Epithelial cell of proximal tubule (primary cell): ENCODE measurements at regions not wholly inside any gene's neighbourhood (a gene's known extent, or its start where the extent isn't known, plus 50 kb on each side); places are given as distances from the start of the nearest gene placed in this dataset.

ENCODE experiments used
- DNase-seq: peaks from one replicate; pipeline ENCODE4 v3.0.0-alpha.2; 2011; ENCODE audit warnings: low read depth
- H3K4me3 ChIP-seq: 2 replicates; pipeline ENCODE4 v1.5.1; 2011; ENCODE audit warnings: low read depth, mild to moderate bottlenecking, low read length
- TF ChIP-seq, protein P1 (sequence below): conservative IDR thresholded peaks from 2 replicates; pipeline ENCODE4 v1.5.1; 2012; ENCODE audit warnings: low read depth, mild to moderate bottlenecking, low read length

DNA sequence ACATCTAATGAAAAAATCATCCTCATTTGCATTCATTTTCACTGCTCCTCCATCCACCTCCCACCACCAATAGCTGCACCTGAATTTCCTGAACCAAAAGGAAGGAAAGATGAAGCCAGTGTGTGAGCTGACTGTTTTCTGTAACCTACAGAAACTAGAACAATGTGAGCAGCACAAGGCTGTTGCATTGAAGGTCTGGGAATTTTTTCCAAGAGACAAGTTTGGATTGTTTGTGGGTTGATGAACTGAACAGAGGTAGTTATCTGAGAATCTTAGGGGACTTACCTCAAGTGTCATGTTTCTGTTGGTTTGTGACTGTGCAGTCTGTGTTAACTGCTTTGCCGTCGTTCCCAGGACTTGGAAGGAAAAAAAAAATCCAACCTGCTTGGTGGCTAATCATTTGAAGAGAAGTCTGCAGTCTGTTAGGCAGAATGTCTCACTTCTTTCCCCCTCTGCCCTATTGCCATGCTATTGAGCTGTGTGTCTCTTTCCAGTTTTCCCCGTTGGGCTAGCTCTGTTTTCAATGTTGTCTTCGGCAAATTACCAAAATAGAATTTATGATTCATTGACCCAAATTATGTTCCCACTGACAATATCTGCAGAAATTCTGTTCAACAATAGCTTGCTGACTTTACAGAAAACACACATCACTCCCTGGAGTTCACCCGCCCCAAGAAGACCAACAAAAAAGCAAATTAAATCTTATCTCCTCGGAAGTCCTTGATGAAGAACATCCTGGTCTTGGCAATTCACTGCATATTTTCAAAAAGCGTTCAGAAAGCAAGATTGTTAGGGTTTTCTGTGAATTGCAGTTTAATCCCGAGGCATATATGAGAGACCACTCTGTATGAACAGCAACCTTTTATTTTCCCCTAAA lies 76.0 kb downstream of the SC5D start:
- TF ChIP-seq, protein P1, sequence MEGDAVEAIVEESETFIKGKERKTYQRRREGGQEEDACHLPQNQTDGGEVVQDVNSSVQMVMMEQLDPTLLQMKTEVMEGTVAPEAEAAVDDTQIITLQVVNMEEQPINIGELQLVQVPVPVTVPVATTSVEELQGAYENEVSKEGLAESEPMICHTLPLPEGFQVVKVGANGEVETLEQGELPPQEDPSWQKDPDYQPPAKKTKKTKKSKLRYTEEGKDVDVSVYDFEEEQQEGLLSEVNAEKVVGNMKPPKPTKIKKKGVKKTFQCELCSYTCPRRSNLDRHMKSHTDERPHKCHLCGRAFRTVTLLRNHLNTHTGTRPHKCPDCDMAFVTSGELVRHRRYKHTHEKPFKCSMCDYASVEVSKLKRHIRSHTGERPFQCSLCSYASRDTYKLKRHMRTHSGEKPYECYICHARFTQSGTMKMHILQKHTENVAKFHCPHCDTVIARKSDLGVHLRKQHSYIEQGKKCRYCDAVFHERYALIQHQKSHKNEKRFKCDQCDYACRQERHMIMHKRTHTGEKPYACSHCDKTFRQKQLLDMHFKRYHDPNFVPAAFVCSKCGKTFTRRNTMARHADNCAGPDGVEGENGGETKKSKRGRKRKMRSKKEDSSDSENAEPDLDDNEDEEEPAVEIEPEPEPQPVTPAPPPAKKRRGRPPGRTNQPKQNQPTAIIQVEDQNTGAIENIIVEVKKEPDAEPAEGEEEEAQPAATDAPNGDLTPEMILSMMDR, result no peak
- H3K4me3 ChIP-seq, result no peak overlapping the region
- DNase-seq, result no peak

- no peak overlapping the region for H3K4me3 ChIP-seq
- DNase-seq, result no peak
- TF ChIP-seq, protein P1, result no peak
These were observed 76.8 kb downstream of the SC5D start for GRCh38 chr11:121369366-121369765.

DNA sequence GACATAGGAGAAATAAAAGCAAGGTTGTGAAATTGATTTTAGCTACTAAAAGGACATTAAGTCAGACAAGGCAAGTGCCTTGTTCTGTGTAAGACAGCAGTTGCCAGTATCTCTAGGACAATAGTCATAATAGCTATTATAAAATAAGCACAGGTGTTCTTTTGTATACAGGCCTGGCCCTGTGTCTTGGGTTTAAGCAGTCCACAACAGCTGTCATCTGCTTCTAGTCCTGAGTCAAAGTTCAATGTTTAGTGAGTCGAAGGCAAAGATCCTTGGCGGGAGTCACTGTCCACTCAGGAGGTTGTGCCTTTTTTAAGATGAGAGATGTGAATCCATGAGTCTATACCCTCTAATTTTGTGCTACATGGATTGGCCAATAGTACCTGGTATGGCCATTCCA lies 79.5 kb downstream of the SC5D start:
- TF ChIP-seq, protein P1, result no peak
- DNase-seq, result no peak

GRCh38 chr11:121372671-121373429 lies 79.3 kb upstream of the SORL1 start:
- no peak overlapping the region for H3K4me3 ChIP-seq
- DNase-seq, result no peak
- TF ChIP-seq, protein P1, result no peak

More for the DNA sequence above, 79.5 kb downstream of the SC5D start:
- no peak overlapping the region for H3K4me3 ChIP-seq

DNA sequence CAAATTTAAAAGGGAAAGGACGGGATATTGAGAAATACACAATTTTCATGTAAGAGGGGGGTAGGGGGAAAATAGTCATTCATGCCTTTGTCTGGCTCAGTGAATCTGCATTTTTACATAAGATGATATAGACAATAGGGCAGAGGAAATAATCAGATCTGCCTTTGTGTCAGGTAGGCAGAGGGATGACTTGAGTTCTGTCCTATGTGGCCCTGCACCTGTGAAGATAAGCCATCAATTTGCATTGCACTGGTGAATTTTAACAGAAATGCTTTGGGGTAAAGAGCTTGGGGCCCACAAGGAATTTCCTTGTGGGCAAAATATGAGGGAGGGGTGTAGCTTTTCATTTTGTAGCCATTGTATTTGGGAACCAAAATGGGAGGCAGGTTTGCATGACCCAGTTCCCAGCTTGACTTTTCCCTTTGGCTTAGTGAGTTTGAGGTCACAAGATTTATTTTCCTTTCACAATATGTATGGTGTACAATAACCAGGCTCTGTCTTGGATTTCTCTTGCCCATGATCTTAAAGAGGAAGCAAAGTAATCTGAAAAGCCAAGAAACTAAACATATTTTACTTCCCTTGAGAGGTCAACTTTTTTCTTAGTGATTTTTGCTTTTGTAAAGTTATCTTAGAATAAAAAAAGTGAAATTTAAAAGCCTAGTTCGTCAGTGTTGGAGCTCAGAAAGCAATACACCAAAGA lies 77.7 kb upstream of the SORL1 start:
- TF ChIP-seq, protein P1, result no peak
- no peak overlapping the region for H3K4me3 ChIP-seq
- DNase-seq, result no peak

DNA sequence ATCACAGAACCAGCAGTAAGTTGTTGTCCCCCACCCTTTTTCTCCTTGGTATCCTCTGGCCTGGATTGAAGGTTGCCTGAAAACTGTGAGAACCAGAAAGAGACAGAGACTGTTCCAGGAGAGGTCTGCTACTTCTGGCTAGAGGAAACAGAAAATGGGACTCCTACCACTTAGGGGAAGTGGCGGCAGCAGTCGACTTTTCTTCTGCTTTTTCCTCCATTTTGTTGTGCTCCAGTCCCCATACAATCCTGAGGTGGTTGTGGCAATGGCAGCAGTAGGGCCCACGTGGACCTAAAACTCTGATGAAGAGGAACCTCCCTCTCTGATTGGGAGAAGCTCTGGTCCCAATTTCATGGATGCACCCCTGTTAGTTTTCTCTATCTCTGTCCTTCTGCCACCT lies 76.0 kb upstream of the SORL1 start:
- H3K4me3 ChIP-seq, result no peak overlapping the region
- TF ChIP-seq, protein P1, result no peak
- no peak for DNase-seq
